DOHH2 (cell line): ENCODE measurements at regions not wholly inside any gene's neighbourhood (a gene's known extent, or its start where the extent isn't known, plus 50 kb on each side); places are given as distances from the start of the nearest gene placed in this dataset.

Source experiments
- H3F3A ChIP-seq: fragments of 200-600 bp; sonication (generic), shearing (Covaris generic); 2 replicates; pipeline ENCODE4 v1.6.0; 2016; ENCODE audit warnings: antibody characterized with exemption, mild to moderate bottlenecking; ENCODE audit not compliant: control insufficient read depth, insufficient read depth
- H3K27ac ChIP-seq: fragments of 200-600 bp; sonication (generic); 2 replicates; pipeline ENCODE4 v1.5.1; 2014; ENCODE audit warnings: low read depth, mild to moderate bottlenecking, low read length, moderate library complexity
- H3K27me3 ChIP-seq: fragments of 200-600 bp; sonication (generic); 2 replicates; pipeline ENCODE4 v1.6.1; 2014; ENCODE audit warnings: mild to moderate bottlenecking, low read length, mixed read lengths; ENCODE audit not compliant: control insufficient read depth
- H3K36me3 ChIP-seq: fragments of 200-600 bp; sonication (generic); 2 replicates; pipeline ENCODE4 v1.6.1; 2014; ENCODE audit warnings: mild to moderate bottlenecking, low read length, moderate library complexity, mixed read lengths; ENCODE audit not compliant: control insufficient read depth
- H3K4me1 ChIP-seq: fragments of 200-600 bp; sonication (generic); 2 replicates; pipeline ENCODE4 v1.6.1; 2014; ENCODE audit warnings: mild to moderate bottlenecking, low read length, mixed read lengths; ENCODE audit not compliant: control insufficient read depth
- H3K4me2 ChIP-seq: fragments of 200-600 bp; sonication (generic); 2 replicates; pipeline ENCODE4 v1.6.0; 2014; ENCODE audit warnings: mild to moderate bottlenecking, low read length, moderate library complexity
- H3K4me3 ChIP-seq: fragments of 200-600 bp; sonication (generic); 2 replicates; pipeline ENCODE4 v1.5.1; 2014; ENCODE audit warnings: mild to moderate bottlenecking, low read length, mixed read lengths
- H3K79me2 ChIP-seq: fragments of 200-600 bp; sonication (generic); 2 replicates; pipeline ENCODE4 v1.6.1; 2014; ENCODE audit warnings: mild to moderate bottlenecking, low read length, mixed read lengths; ENCODE audit not compliant: control insufficient read depth
- H3K9me2 ChIP-seq: fragments of 200-600 bp; sonication (generic); replicated peaks from 2 replicates; pipeline ENCODE4 v1.6.1; 2014; ENCODE audit warnings: mild to moderate bottlenecking, low read length, mixed read lengths; ENCODE audit not compliant: control insufficient read depth
- H3K9me3 ChIP-seq: fragments of 200-600 bp; sonication (generic); 2 replicates; pipeline ENCODE4 v1.6.1; 2014; ENCODE audit warnings: antibody characterized with exemption, low read length, mixed read lengths; ENCODE audit not compliant: control insufficient read depth, insufficient read depth
- H4K20me1 ChIP-seq: fragments of 200-600 bp; sonication (generic); 2 replicates; pipeline ENCODE4 v1.6.0; 2014; ENCODE audit warnings: low read depth, mild to moderate bottlenecking, antibody characterized with exemption, low read length, moderate library complexity; ENCODE audit not compliant: control insufficient read depth, insufficient read depth
- EZH2phosphoT487 ChIP-seq: fragments of 200-600 bp; sonication (generic); IDR thresholded peaks from 2 replicates; pipeline ENCODE4 v1.6.1; 2017; ENCODE audit warnings: borderline replicate concordance, mild to moderate bottlenecking, antibody characterized with exemption, low read length, moderate library complexity, mixed read lengths
- TF ChIP-seq, protein P1 (sequence below): fragments of 200-600 bp; sonication (generic); IDR thresholded peaks from one replicate; pipeline ENCODE4 v1.5.1; 2014; ENCODE audit warnings: antibody characterized with exemption, mild to moderate bottlenecking, low read depth, low read length; ENCODE audit not compliant: poor library complexity, severe bottlenecking

DNA sequence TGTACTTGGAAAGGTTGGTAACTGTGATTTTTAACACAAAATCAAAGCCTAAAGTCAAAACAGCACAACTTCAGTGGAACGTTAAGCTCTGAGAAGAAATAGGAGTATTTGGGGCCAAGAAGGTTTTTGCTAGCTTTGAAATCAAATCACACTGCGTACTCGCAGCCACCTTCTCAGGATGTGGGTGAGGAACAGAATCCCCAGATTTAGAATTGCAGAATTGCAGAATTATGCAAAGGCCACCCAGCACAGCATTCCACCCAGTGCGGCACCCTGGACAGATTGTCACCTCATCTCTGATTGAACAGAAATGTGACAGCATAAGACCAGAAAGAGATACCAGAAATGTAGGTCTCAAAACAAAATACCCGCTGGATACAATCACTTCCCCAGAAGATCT is 181.1 kb downstream of the DHX15 start:
- Histone ChIP-seq H3K9me3 (no peaks in the 10 kb centered on the region), H3K27me3 (no peaks in the 10 kb centered on the region), H3K4me1 (no peaks in the 10 kb centered on the region), H3K4me2 (no peak overlapping the region), H3K36me3 (no peaks in the 10 kb centered on the region), H3K9me2 (no peaks in the 10 kb centered on the region), H3K4me3 (no peak overlapping the region), H3K79me2 (no peaks in the 10 kb centered on the region), H3F3A (no peaks in the 10 kb centered on the region), H3K27ac (no peak overlapping the region), H4K20me1 (no peaks in the 10 kb centered on the region)
- TF ChIP-seq, protein P1, sequence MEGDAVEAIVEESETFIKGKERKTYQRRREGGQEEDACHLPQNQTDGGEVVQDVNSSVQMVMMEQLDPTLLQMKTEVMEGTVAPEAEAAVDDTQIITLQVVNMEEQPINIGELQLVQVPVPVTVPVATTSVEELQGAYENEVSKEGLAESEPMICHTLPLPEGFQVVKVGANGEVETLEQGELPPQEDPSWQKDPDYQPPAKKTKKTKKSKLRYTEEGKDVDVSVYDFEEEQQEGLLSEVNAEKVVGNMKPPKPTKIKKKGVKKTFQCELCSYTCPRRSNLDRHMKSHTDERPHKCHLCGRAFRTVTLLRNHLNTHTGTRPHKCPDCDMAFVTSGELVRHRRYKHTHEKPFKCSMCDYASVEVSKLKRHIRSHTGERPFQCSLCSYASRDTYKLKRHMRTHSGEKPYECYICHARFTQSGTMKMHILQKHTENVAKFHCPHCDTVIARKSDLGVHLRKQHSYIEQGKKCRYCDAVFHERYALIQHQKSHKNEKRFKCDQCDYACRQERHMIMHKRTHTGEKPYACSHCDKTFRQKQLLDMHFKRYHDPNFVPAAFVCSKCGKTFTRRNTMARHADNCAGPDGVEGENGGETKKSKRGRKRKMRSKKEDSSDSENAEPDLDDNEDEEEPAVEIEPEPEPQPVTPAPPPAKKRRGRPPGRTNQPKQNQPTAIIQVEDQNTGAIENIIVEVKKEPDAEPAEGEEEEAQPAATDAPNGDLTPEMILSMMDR = no peak
- no peak for TF ChIP-seq EZH2phosphoT487

DNA sequence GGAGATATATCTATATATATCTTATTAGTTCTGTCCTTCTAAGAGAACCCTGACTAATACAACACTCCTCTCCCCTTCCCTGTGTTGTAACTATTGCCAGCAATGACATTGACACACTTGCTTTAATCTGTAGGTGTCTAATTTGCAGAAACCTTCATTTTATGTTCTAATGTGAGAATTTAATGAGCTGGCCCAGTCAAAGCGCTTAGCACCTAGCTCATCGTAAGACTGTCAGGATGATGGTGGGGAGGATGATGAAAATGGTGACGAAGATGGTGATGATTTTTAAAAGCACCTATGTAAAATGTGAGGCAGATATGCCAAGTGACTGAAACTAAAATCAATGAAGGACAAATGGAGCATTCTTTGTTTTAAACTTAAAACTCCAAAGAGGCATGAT is 183.8 kb downstream of the DHX15 start:
- no peaks in the 10 kb centered on the region for H3K9me3 ChIP-seq
- H3K79me2 ChIP-seq = no peaks in the 10 kb centered on the region
- no peaks in the 10 kb centered on the region for H3K4me1 ChIP-seq
- H3F3A ChIP-seq = no peaks in the 10 kb centered on the region
- H3K9me2 ChIP-seq = no peaks in the 10 kb centered on the region
- H4K20me1 ChIP-seq = no peaks in the 10 kb centered on the region
- no peak overlapping the region for H3K27ac ChIP-seq
- H3K36me3 ChIP-seq = no peaks in the 10 kb centered on the region
- no peak overlapping the region for H3K4me2 ChIP-seq
- no peak for TF ChIP-seq EZH2phosphoT487
- TF ChIP-seq, protein P1 = no peak
- H3K27me3 ChIP-seq = no peaks in the 10 kb centered on the region
- H3K4me3 ChIP-seq = no peak overlapping the region

DNA sequence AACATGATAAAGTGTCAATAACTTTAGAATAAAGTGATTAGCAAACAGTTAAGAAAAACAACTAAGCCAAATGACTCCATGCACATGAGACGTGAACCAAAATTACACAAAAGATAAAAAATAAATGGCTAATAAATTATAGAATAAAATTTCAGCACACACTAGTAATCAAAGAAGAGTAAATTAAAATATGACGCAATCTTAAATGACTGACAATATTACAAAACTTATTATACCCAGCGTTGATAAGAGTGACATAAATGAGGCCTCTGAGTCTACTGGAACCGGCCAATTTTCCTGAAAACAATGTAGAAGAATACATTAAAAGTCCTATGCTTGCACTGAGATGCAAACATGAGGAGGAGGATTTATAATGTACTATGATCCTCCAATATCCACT is 187.4 kb downstream of the DHX15 start:
- Histone ChIP-seq H3K9me3 (no peaks in the 10 kb centered on the region), H3K36me3 (no peaks in the 10 kb centered on the region), H3F3A (no peaks in the 10 kb centered on the region), H3K27ac (no peak overlapping the region), H3K4me2 (no peak overlapping the region), H4K20me1 (no peaks in the 10 kb centered on the region), H3K79me2 (no peaks in the 10 kb centered on the region), H3K27me3 (no peaks in the 10 kb centered on the region), H3K4me3 (no peak overlapping the region), H3K4me1 (no peaks in the 10 kb centered on the region), H3K9me2 (no peaks in the 10 kb centered on the region)
- no peak for TF ChIP-seq EZH2phosphoT487
- TF ChIP-seq, protein P1 = no peak

DNA sequence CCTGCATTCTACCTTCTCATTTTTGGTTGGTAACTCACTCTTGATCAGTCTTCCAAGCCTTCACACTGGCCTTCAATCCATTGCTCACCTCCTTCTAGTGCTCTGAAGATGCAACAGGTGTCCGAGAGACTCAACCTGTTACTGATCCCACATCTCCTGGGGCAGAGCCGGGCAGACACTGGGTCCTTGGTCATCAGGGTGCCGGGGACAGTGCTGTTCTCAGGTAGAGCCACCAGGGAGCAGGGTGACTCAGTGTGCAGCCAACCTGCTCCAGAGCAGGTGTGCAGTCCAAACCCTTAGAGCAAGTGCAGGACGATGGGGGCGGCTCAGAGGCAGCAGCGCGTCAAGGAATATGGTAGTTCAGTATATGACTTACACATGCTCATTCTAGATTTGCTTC is 188.4 kb downstream of the DHX15 start:
- no peaks in the 10 kb centered on the region for H4K20me1 ChIP-seq

More for the DNA sequence above, 188.4 kb downstream of the DHX15 start:
- Histone ChIP-seq H3K36me3 (no peaks in the 10 kb centered on the region), H3K9me2 (no peaks in the 10 kb centered on the region), H3K9me3 (no peaks in the 10 kb centered on the region), H3K27ac (no peak overlapping the region), H3K79me2 (no peaks in the 10 kb centered on the region), H3F3A (no peaks in the 10 kb centered on the region), H3K4me2 (no peak overlapping the region), H3K4me1 (no peaks in the 10 kb centered on the region), H3K4me3 (no peak overlapping the region), H3K27me3 (no peaks in the 10 kb centered on the region)
- TF ChIP-seq EZH2phosphoT487 = no peak
- TF ChIP-seq, protein P1 = no peak
